RWPE1 (cell line): ENCODE measurements at regions not wholly inside any gene's neighbourhood (a gene's known extent, or its start where the extent isn't known, plus 50 kb on each side); places are given as distances from the start of the nearest gene placed in this dataset.

ENCODE experiments used
- CTCF ChIA-PET: fragments of 350-600 bp; sonication (Branson Sonifier 250); formaldehyde crosslinking; extraction: SDS; loops from one replicate; lab custom pipeline; 2021; lab: Yijun Ruan, JAX
- POLR2A ChIA-PET: fragments of 400-600 bp; formaldehyde crosslinking; extraction: SDS; loops from one replicate; lab custom pipeline; 2020; ENCODE audit warnings: antibody characterized with exemption; ENCODE audit not compliant: low non-redundant PET; lab: Yijun Ruan, JAX
- DNase-seq: peaks from one replicate; pipeline ENCODE4 v3.0.0; 2012; ENCODE audit warnings: low spot score
- H3K27ac ChIP-seq: fragments of 450-650 bp; 2 replicates; pipeline ENCODE4 v1.5.1; 2017
- CTCF ChIP-seq: fragments of 450-650 bp; conservative IDR thresholded peaks from 2 replicates; pipeline ENCODE4 v1.5.1; 2017; ENCODE audit warnings: low read depth, mild to moderate bottlenecking

DNA sequence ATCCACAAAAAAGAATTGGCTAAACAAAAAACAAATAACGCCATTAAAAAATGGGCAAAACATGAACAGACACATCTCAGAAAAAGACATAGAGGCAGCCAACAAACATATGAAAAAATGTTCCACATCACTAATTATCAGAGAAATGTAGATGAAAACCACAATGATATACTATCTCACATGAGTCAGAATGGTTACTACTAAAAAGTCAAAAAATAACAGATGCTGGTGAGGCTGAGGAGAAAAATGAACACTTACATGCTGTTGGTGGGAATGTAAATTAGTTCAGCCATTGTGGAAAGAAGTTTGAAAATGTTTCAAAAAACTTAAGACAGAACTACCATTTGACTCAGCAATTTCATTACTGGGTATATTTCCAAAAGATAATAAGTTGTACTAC is 430.1 kb upstream of the JAG1 start:
- no peak for DNase-seq

DNA sequence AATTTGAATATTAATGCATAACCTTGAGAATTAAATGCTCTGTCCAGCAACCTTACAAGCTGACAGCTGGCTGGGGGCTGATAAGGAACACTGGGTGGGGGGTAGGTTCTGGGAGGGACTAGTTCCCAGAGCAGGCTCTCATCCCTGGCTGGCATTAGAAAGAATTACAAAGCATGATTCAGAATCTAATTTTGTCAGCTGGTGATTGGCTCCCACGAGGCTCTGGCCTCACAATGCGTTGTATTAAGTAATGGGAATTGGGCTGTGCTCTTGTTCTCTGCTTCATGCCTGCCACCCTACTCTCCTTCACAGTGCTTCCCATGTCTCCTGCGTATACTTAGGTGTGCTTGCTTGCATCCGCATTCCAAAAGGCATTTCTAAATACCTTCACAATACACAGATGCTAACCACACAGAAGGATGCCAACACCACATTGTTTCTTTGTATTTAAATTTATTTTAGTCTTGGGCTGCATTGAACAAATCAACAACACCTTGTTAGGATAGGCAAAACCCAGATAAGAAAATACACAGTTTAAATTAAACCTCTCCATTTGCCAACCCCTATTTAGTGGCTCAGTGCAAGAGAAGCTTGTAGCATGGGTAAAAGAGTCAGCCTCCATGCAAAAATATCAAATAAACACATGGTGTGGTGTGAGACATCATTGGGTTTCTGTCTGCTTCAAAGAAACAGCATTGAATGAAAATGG is 434.5 kb upstream of the JAG1 start:
- POLR2A ChIA-PET, result no interaction called here
- no peak for TF ChIP-seq CTCF
- CTCF ChIA-PET, result no interaction called here
- no peak for DNase-seq
- no peak overlapping the region for H3K27ac ChIP-seq

More for the DNA sequence above, 430.1 kb upstream of the JAG1 start:
- POLR2A ChIA-PET, result no interaction called here
- H3K27ac ChIP-seq, result no peak overlapping the region
- TF ChIP-seq CTCF, result no peak
- CTCF ChIA-PET, result no interaction called here

DNA sequence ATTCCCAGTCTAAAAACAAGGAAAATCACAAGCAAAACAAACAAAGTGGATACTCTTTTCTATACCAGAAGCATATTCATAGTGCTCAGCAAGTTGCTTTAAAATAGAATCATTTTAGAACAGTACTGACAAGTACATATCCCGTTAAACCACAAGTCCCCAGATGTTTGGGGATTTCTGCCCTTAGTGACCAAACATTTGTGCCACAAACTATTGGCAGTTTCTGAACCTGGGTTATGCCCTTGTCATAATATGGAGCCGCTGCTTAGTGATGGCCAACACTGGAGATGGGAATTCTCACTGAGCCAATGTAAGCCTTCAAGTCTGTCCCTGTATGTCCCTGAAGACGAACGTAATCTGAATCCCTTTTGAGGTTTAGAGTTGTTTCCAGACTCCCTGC is 436.7 kb upstream of the JAG1 start:
- POLR2A ChIA-PET, result no interaction called here
- DNase-seq, result no peak
- TF ChIP-seq CTCF, result no peak
- H3K27ac ChIP-seq, result no peak overlapping the region
- CTCF ChIA-PET, result no interaction called here

- ChIA-PET CTCF (interaction anchor here (0.7 kb wide), 1 partner anchor 31 kb away, joined by 3 read pairs; no protein-coding TSS in a partner anchor), POLR2A (no interaction called here)
- no peak for TF ChIP-seq CTCF
- H3K27ac ChIP-seq, result no peak overlapping the region
- DNase-seq, result no peak
Measured at GRCh38 chr20:11111191-11111590, 437.4 kb upstream of the JAG1 start.

GRCh38 chr20:11112832-11113231 is 439.0 kb upstream of the JAG1 start:
- ChIA-PET POLR2A (no interaction called here), CTCF (no interaction called here)
- TF ChIP-seq CTCF, result no peak
- no peak overlapping the region for H3K27ac ChIP-seq
- DNase-seq, result no peak

DNA sequence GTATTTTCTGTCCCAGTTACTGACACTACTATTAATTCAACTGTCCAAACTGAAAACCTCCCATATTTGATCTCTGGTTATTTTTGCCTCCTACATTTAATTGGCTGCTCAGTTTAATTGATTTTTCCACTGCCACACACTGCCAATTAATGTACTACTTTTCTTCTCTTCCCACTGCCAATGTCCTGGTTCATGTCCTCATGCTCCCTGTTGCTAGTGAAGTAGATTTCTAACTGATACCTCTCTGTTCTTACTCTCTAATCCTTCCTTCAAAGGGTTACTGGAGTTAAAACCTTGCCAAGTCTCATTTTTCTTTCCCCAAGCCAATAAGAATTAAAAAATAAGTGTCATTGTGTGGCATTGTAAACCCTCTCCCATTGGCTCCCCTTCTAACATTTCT is 440.6 kb upstream of the JAG1 start:
- H3K27ac ChIP-seq, result no peak overlapping the region
- ChIA-PET POLR2A (no interaction called here), CTCF (no interaction called here)
- DNase-seq, result no peak
- no peak for TF ChIP-seq CTCF
